ENCODE measurements at regions not wholly inside any gene's neighbourhood (a gene's known extent, or its start where the extent isn't known, plus 50 kb on each side); places are given as distances from the start of the nearest gene placed in this dataset.

GRCh38 chr16:11401161-11402050 is 56.1 kb downstream of the RMI2 start:
- DNase-seq (ENCODE audit: low spot score) = no peak

DNA sequence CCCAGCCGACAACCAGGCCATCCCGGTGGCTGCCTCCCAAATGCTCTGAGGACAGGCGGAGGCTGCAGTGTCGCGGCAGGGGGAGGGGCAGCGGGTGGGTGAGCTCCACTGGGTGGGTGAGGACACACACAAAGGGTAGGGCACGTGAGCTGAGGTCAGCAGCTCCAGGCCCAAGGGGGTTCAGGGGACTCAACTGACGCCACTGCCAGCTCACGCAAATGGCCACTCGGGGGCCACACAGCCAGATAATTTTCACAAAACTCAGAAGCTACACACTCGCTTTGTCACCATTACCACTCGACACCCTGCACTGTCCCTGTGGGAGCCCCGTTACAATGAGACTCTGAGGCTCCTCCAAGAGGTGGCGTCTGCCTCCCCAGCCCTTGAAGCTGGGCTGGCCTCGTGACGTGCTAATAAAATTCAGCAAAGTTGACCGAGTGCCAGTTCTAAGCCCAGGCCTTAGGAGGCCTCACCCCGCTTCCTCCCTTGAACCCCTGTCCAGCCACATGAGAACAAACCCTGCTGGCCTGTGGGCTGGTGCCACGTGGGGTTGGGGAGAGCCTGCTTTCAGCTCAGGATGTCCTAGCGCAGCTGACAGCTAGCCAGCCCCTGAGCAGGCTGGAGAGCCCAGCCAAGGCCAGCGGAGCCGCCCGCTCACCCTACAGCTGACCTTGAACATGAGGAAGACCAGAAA is 56.9 kb downstream of the RMI2 start:
- Histone ChIP-seq H3K27me3 (replicated peaks; ENCODE audit: insufficient read depth) (no peaks in the 10 kb centered on the region), H3K4me1 (ENCODE audit: control insufficient read depth in 1 of 2, low read depth in 2 of 2) (no peaks in the 10 kb centered on the region), H3K27ac (no peak overlapping the region), H3K36me3 (no peaks in the 10 kb centered on the region), H3K9me3 (no peaks in the 10 kb centered on the region), H3K4me3 (no peak overlapping the region)
- ATAC-seq (ENCODE audit: insufficient number of reproducible peaks, low FRiP score, low read depth) (no peak), DNase-seq (ENCODE audit: low spot score) (no peak)
- TF ChIP-seq CTCF (IDR thresholded peaks at IDR 0.05) = no peak

More at GRCh38 chr16:11401161-11402050, 56.1 kb downstream of the RMI2 start:
- no peak for ATAC-seq (ENCODE audit: insufficient number of reproducible peaks, low FRiP score, low read depth)
- no peak overlapping the region for H3K27ac ChIP-seq
- H3K9me3 ChIP-seq = no peaks in the 10 kb centered on the region
- H3K4me1 ChIP-seq (ENCODE audit: control insufficient read depth in 1 of 2, low read depth in 2 of 2) = no peaks in the 10 kb centered on the region
- H3K27me3 ChIP-seq (replicated peaks; ENCODE audit: insufficient read depth) = no peaks in the 10 kb centered on the region
- TF ChIP-seq CTCF (IDR thresholded peaks at IDR 0.05) = no peak
- no peak overlapping the region for H3K4me3 ChIP-seq
- H3K36me3 ChIP-seq = no peaks in the 10 kb centered on the region

GRCh38 chr16:11402745-11403533 is 57.7 kb downstream of the RMI2 start:
- TF ChIP-seq CTCF (IDR thresholded peaks at IDR 0.05) = no peak
- H3K36me3 ChIP-seq = no peaks in the 10 kb centered on the region
- H3K9me3 ChIP-seq = no peaks in the 10 kb centered on the region
- H3K27ac ChIP-seq = no peak overlapping the region
- DNase-seq (ENCODE audit: low spot score) (no peak), ATAC-seq (ENCODE audit: insufficient number of reproducible peaks, low FRiP score, low read depth) (no peak)
- H3K4me1 ChIP-seq (ENCODE audit: control insufficient read depth in 1 of 2, low read depth in 2 of 2) = no peaks in the 10 kb centered on the region
- no peaks in the 10 kb centered on the region for H3K27me3 ChIP-seq (replicated peaks; ENCODE audit: insufficient read depth)
- H3K4me3 ChIP-seq = no peak overlapping the region

DNA sequence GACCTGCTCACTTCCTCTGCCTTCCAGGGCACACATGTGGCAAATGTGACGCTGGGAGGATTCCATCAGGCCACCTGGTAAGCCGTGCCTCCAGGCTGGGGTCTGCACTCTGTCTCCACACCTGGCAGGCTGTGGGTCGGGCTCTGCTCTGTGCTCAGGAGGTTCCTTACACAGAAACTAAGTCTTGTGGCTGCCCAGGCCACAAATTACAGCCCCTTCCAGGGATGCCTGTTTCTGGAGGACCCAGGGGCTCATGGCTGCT is 58.2 kb downstream of the RMI2 start:
- no peaks in the 10 kb centered on the region for H3K27me3 ChIP-seq (replicated peaks; ENCODE audit: insufficient read depth)
- H3K36me3 ChIP-seq = no peaks in the 10 kb centered on the region
- H3K4me1 ChIP-seq (ENCODE audit: control insufficient read depth in 1 of 2, low read depth in 2 of 2) = no peaks in the 10 kb centered on the region
- no peak overlapping the region for H3K27ac ChIP-seq
- no peaks in the 10 kb centered on the region for H3K9me3 ChIP-seq
- TF ChIP-seq CTCF (IDR thresholded peaks at IDR 0.05) = no peak
- no peak for ATAC-seq (ENCODE audit: insufficient number of reproducible peaks, low FRiP score, low read depth)
- DNase-seq (ENCODE audit: low spot score) = no peak
- H3K4me3 ChIP-seq = no peak overlapping the region

GRCh38 chr16:11403920-11404319 is 58.7 kb downstream of the RMI2 start:
- no peaks in the 10 kb centered on the region for H3K27me3 ChIP-seq (replicated peaks; ENCODE audit: insufficient read depth)
- DNase-seq (ENCODE audit: low spot score) (no peak), ATAC-seq (ENCODE audit: insufficient number of reproducible peaks, low FRiP score, low read depth) (no peak)
- no peaks in the 10 kb centered on the region for H3K4me1 ChIP-seq (ENCODE audit: control insufficient read depth in 1 of 2, low read depth in 2 of 2)
- no peak for TF ChIP-seq CTCF (IDR thresholded peaks at IDR 0.05)
- H3K9me3 ChIP-seq = no peaks in the 10 kb centered on the region
- no peak overlapping the region for H3K4me3 ChIP-seq
- no peaks in the 10 kb centered on the region for H3K36me3 ChIP-seq
- H3K27ac ChIP-seq = no peak overlapping the region

All from thoracic aorta (tissue), 2 donors.